ENCODE measurements at regions not wholly inside any gene's neighbourhood (a gene's known extent, or its start where the extent isn't known, plus 50 kb on each side); places are given as distances from the start of the nearest gene placed in this dataset.

- Histone ChIP-seq H2AK5ac (ENCODE audit: low read depth, low read length) (no peak overlapping the region), H2BK5ac (ENCODE audit: low read depth, low read length) (no peak overlapping the region), H4K8ac (ENCODE audit: extremely low read depth, insufficient read depth, low read length) (no peak overlapping the region), H2BK20ac (ENCODE audit: low read length) (no peak overlapping the region), H4K5ac (ENCODE audit: insufficient read length, low read depth, low read length) (no peak overlapping the region), H3K9me3 (ENCODE audit: insufficient read depth in 2 of 2, low read depth in 1 of 2, low read length in 1 of 2) (peaks cover 67 to 74% of the 10 kb centered on the region in 2 experiments), H3K4me2 (ENCODE audit: insufficient read depth in 1 of 2, low read depth in 2 of 2, low read length in 2 of 2) (no peak overlapping the region), H3K14ac (ENCODE audit: insufficient read length) (no peak overlapping the region), H3K23me2 (ENCODE audit: low read depth, low read length) (no peaks in the 10 kb centered on the region; the same call in 1 of the 2 replicates), H4K20me1 (replicated peaks in 1 of 2; ENCODE audit: control insufficient read depth in 1 of 2, insufficient read depth in 2 of 2, low read length in 2 of 2) (no peaks in the 10 kb centered on the region), H3K23ac (ENCODE audit: insufficient read length) (no peak overlapping the region), H2AFZ (ENCODE audit: low read length) (no peak overlapping the region), H3K56ac (replicated peaks; ENCODE audit: insufficient read length, low read depth, low read length) (no peak overlapping the region), H2BK12ac (ENCODE audit: low read depth, low read length) (no peak overlapping the region), H3K27ac (ENCODE audit: low read depth, low read length) (no peak overlapping the region), H3K4me1 (replicated peaks in 1 of 4; ENCODE audit: control insufficient read depth in 3 of 4, insufficient read depth in 4 of 4, low read length in 3 of 4) (no peaks in the 10 kb centered on the region), H3K9ac (replicated peaks in 1 of 4; ENCODE audit: extremely low read depth in 1 of 4, low read depth in 3 of 4, low read length in 3 of 4) (no peak overlapping the region), H3K36me3 (ENCODE audit: control insufficient read depth in 2 of 4, insufficient read depth in 4 of 4, low read length in 3 of 4) (no peaks in the 10 kb centered on the region), H3K4me3 (ENCODE audit: extremely low read depth in 1 of 4, insufficient read depth in 2 of 4, low read depth in 3 of 4, low read length in 4 of 4) (no peak overlapping the region), H3K4ac (replicated peaks; ENCODE audit: insufficient read length, low read depth, low read length) (no peak overlapping the region), H2BK15ac (ENCODE audit: low read length) (no peak overlapping the region), H3K79me1 (ENCODE audit: low read depth, low read length) (no peaks in the 10 kb centered on the region), H3K27me3 (replicated peaks in 1 of 4; ENCODE audit: control insufficient read depth in 3 of 4, extremely low read depth in 1 of 4, insufficient read depth in 3 of 4, low read length in 3 of 4) (no peaks in the 10 kb centered on the region), H2BK120ac (replicated peaks; ENCODE audit: low read depth, low read length) (no peak overlapping the region), H3K79me2 (ENCODE audit: control insufficient read depth in 1 of 2, insufficient read depth in 2 of 2, low read length in 2 of 2) (no peaks in the 10 kb centered on the region), H3K18ac (ENCODE audit: extremely low read depth, low read length) (no peak overlapping the region), H4K91ac (replicated peaks; ENCODE audit: insufficient read length, low read length) (no peak overlapping the region)
- FAIRE-seq (no peak), DNase-seq (ENCODE audit: low read depth in 1 of 2, low spot score in 2 of 2) (no peak)
- ChIA-PET CTCF (ENCODE audit: partially characterized antibody) (no interaction called here), POLR2A (ENCODE audit: partially characterized antibody) (no interaction called here)
- WGBS, 2 experiments (ENCODE audit: extremely low coverage in 1 of 2, insufficient coverage in 1 of 2, insufficient read length in 1 of 2, insufficient replicate concordance in 2 of 2, low coverage in 1 of 2, low lambda C conversion rate in 2 of 2, missing lambda C conversion rate in 1 of 2): 79% methylated on average over 2 of the region's 2 CpGs; no CpG with 5 or more reads in 1 of the 2 experiments
- TF ChIP-seq GABPA (IDR thresholded peaks at IDR 0.05; ENCODE audit: borderline replicate concordance, insufficient read depth, low read length) (no peak), ZNF274 (IDR thresholded peaks at IDR 0.05; ENCODE audit: borderline replicate concordance, extremely low read depth, low read length) (no peak), MAFK (IDR thresholded peaks at IDR 0.05; ENCODE audit: low read depth, low read length) (no peak), ATF3 (IDR thresholded peaks at IDR 0.05; ENCODE audit: insufficient read depth, low read depth, low read length) (no peak), YY1 (IDR thresholded peaks at IDR 0.05; ENCODE audit: low read depth, low read length) (no peak), RNF2 (IDR thresholded peaks at IDR 0.05; ENCODE audit: borderline replicate concordance, low read depth, low read length, missing control alignments, poor library complexity, severe bottlenecking) (no peak), KDM5A (IDR thresholded peaks at IDR 0.05; ENCODE audit: low read length) (no peak), TAF1 (IDR thresholded peaks at IDR 0.05; ENCODE audit: low read depth, low read length) (no peak), SIN3A (conservative IDR thresholded peaks at IDR 0.05 in 1 of 2, IDR thresholded peaks at IDR 0.05 in 1 of 2; ENCODE audit: low read depth in 1 of 2, low read length in 2 of 2) (no peak), CBX8 (IDR thresholded peaks at IDR 0.05; ENCODE audit: borderline replicate concordance, low read depth, low read length) (no peak)
These were observed 1072.8 kb downstream of the TMEM121 start for GRCh38 chr14:106599209-106599608.

Measured in H1 (cell line).